K562 (cell line): ENCODE measurements at regions not wholly inside any gene's neighbourhood (a gene's known extent, or its start where the extent isn't known, plus 50 kb on each side); places are given as distances from the start of the nearest gene placed in this dataset.

Source experiments
- CREB5 ChIP-seq: fragments of 250-450 bp; sonication (Bioruptor Pico); IDR thresholded peaks from 2 replicates; pipeline ENCODE4 v1.5.0; 2020; ENCODE audit warnings: mild to moderate bottlenecking
- E2F1 ChIP-seq: sonication (generic); formaldehyde crosslinking; IDR thresholded peaks from 2 replicates; pipeline ENCODE4 v1.8.1; 2023; ENCODE audit warnings: mild to moderate bottlenecking, missing genetic modification reagents, moderate library complexity
- PBX2 ChIP-seq, 2 experiments: IDR thresholded peaks in 1 of 2; conservative IDR thresholded peaks in 1 of 2; 2 replicates each; pipeline ENCODE4 v1.6.1; 2016; ENCODE audit warnings: low read depth in 2 of 2, mild to moderate bottlenecking in 1 of 2, missing compliant biosample characterization in 1 of 2, missing genetic modification characterization in 1 of 2, moderate library complexity in 1 of 2
- PHB ChIP-seq: fragments of 250-450 bp; sonication (Bioruptor Pico); IDR thresholded peaks from 2 replicates; pipeline ENCODE4 v1.5.0; 2021
- PREB ChIP-seq: sonication (generic); formaldehyde crosslinking; IDR thresholded peaks from 2 replicates; pipeline ENCODE4 v1.8.1; 2023; ENCODE audit warnings: mild to moderate bottlenecking, missing genetic modification reagents
- SMAD4 ChIP-seq: fragments of 250-450 bp; sonication (Bioruptor Pico); conservative IDR thresholded peaks from 2 replicates; pipeline ENCODE4 v1.8.0; 2021; ENCODE audit warnings: inconsistent platforms, mild to moderate bottlenecking, moderate library complexity

GRCh38 chr11:115928811-115929210 lies 424.6 kb upstream of the CADM1 start (continued):
- no peak for TF ChIP-seq PBX2 (CRISPR knock-in tag; IDR thresholded peaks at IDR 0.05; ENCODE audit: low read depth)
- TF ChIP-seq PBX2 (tag; conservative IDR thresholded peaks at IDR 0.05; ENCODE audit: low read depth): no peak
- no peak for TF ChIP-seq E2F1 (CRISPR knock-in tag)
- no peak for TF ChIP-seq CREB5 (CRISPR knock-in tag)
- TF ChIP-seq SMAD4 (CRISPR knock-in tag): no peak
- no peak for TF ChIP-seq PHB
- no peak for TF ChIP-seq PREB
